GM21723 (cell line): ENCODE measurements at regions not wholly inside any gene's neighbourhood (a gene's known extent, or its start where the extent isn't known, plus 50 kb on each side); places are given as distances from the start of the nearest gene placed in this dataset.

Experiments
- ATAC-seq: cut with Tn5 transposase; IDR thresholded peaks from one replicate; pipeline ENCODE4 v1.9.1; 2021; ENCODE audit warnings: mild to moderate bottlenecking, moderate library complexity; ENCODE audit not compliant: unreplicated experiment

- ATAC-seq = no peak
Observed at GRCh38 chr18:72601944-72602343, 57.8 kb upstream of the CBLN2 start.

GRCh38 chr18:72601481-72601880 lies 57.3 kb upstream of the CBLN2 start:
- no peak for ATAC-seq
